Naive B cell (primary cell): ENCODE measurements at regions not wholly inside any gene's neighbourhood (a gene's known extent, or its start where the extent isn't known, plus 50 kb on each side); places are given as distances from the start of the nearest gene placed in this dataset.

Experiments
- ATAC-seq, 2 donors: fragments of 150-1000 bp; cut with Tn5 transposase; 2 replicates each; pipeline ENCODE4 v1.10.0; 2021; ENCODE audit warnings: low read depth in 2 of 2, mild to moderate bottlenecking in 2 of 2, moderate library complexity in 2 of 2
- DNase-seq: peaks from one replicate; pipeline ENCODE4 v3.0.0; 2022
- H3K27ac Mint-ChIP-seq, 6 donors: one replicate each; pipeline ENCODE4 v1.8.0; 2020 to 2022; ENCODE audit warnings: mild to moderate bottlenecking in 6 of 6, mixed read lengths in 6 of 6, moderate library complexity in 5 of 6, inconsistent platforms in 2 of 6
- H3K27me3 Mint-ChIP-seq, 3 donors: one replicate each; pipeline ENCODE4 v1.8.0; 2021 to 2022; ENCODE audit warnings: mixed read lengths in 3 of 3, mild to moderate bottlenecking in 1 of 3
- H3K36me3 Mint-ChIP-seq, 2 donors: one replicate each; pipeline ENCODE4 v1.8.0; 2020 to 2022; ENCODE audit warnings: mixed read lengths in 2 of 2, inconsistent platforms in 1 of 2, mild to moderate bottlenecking in 1 of 2
- H3K4me1 Mint-ChIP-seq, 3 donors: one replicate each; pipeline ENCODE4 v1.8.0; 2020 to 2022; ENCODE audit warnings: mixed read lengths in 3 of 3, inconsistent platforms in 1 of 3, mild to moderate bottlenecking in 1 of 3, moderate library complexity in 1 of 3
- H3K4me3 Mint-ChIP-seq, 8 donors: one replicate each; pipeline ENCODE4 v1.8.0; 2020 to 2022; ENCODE audit warnings: mild to moderate bottlenecking in 8 of 8, mixed read lengths in 8 of 8, moderate library complexity in 8 of 8, inconsistent platforms in 2 of 8
- H3K9me3 Mint-ChIP-seq, 7 donors: one replicate each; pipeline ENCODE4 v1.8.0; 2020 to 2022; ENCODE audit warnings: mixed read lengths in 7 of 7, mild to moderate bottlenecking in 5 of 7, inconsistent platforms in 2 of 7, moderate library complexity in 1 of 7

GRCh38 chr1:63119575-63120155, 202.7 kb upstream of the FOXD3 start:
- H3K27ac Mint-ChIP-seq = no peak overlapping the region
- H3K4me1 Mint-ChIP-seq = peaks cover 0 to 4% (median 2%) of the 10 kb centered on the region in 3 donors
- no peak overlapping the region for H3K4me3 Mint-ChIP-seq
- H3K27me3 Mint-ChIP-seq = peaks cover 10 to 26% (median 16%) of the 10 kb centered on the region in 3 donors
- H3K36me3 Mint-ChIP-seq = no peaks in the 10 kb centered on the region
- ATAC-seq (no peak), DNase-seq (no peak)
- H3K9me3 Mint-ChIP-seq = no peaks in the 10 kb centered on the region

- Mint-ChIP-seq H3K27me3 (peaks cover 9 to 19% (median 10%) of the 10 kb centered on the region in 3 donors), H3K27ac (no peak overlapping the region), H3K9me3 (no peaks in the 10 kb centered on the region), H3K4me1 (peaks cover 0 to 4% (median 2%) of the 10 kb centered on the region in 3 donors), H3K36me3 (no peaks in the 10 kb centered on the region), H3K4me3 (no peak overlapping the region)
- ATAC-seq (no peak), DNase-seq (no peak)
Observed at GRCh38 chr1:63122079-63122478, 200.3 kb upstream of the FOXD3 start.

GRCh38 chr1:63124666-63125191, 197.6 kb upstream of the FOXD3 start:
- H3K27me3 Mint-ChIP-seq = peaks cover 7 to 18% (median 13%) of the 10 kb centered on the region in 3 donors
- DNase-seq (no peak), ATAC-seq (no peak)
- H3K36me3 Mint-ChIP-seq = no peaks in the 10 kb centered on the region
- no peak overlapping the region for H3K4me3 Mint-ChIP-seq
- H3K9me3 Mint-ChIP-seq = no peaks in the 10 kb centered on the region
- H3K4me1 Mint-ChIP-seq = peaks cover 0 to 4% (median 2%) of the 10 kb centered on the region in 3 donors
- H3K27ac Mint-ChIP-seq = no peak overlapping the region

- DNase-seq = no peak
- H3K4me3 Mint-ChIP-seq = no peak overlapping the region
- H3K36me3 Mint-ChIP-seq = no peaks in the 10 kb centered on the region
- no peak for ATAC-seq
- H3K27me3 Mint-ChIP-seq = peaks cover 0 to 17% (median 9%) of the 10 kb centered on the region in 3 donors
- no peaks in the 10 kb centered on the region for H3K9me3 Mint-ChIP-seq
- H3K27ac Mint-ChIP-seq = no peak overlapping the region
- peaks cover 0 to 4% (median 2%) of the 10 kb centered on the region in 3 donors for H3K4me1 Mint-ChIP-seq
Observed at GRCh38 chr1:63126104-63126503, 196.3 kb upstream of the FOXD3 start.

- Mint-ChIP-seq H3K9me3 (peaks cover 0 to 1% (median 0%) of the 10 kb centered on the region in 7 donors), H3K27me3 (peaks cover 5 to 17% (median 11%) of the 10 kb centered on the region in 3 donors), H3K4me3 (no peak overlapping the region), H3K27ac (no peak overlapping the region), H3K4me1 (peaks cover 0 to under 1% (median 0%) of the 10 kb centered on the region in 3 donors), H3K36me3 (no peaks in the 10 kb centered on the region)
- DNase-seq = no peak
- no peak for ATAC-seq
Observed at GRCh38 chr1:63127376-63127775, 195.0 kb upstream of the FOXD3 start.

GRCh38 chr1:63128556-63128955, 193.8 kb upstream of the FOXD3 start:
- no peak overlapping the region for H3K4me3 Mint-ChIP-seq
- no peaks in the 10 kb centered on the region for H3K4me1 Mint-ChIP-seq
- H3K27ac Mint-ChIP-seq = no peak overlapping the region
- H3K36me3 Mint-ChIP-seq = no peaks in the 10 kb centered on the region
- peaks cover 0 to 1% (median 0%) of the 10 kb centered on the region in 7 donors for H3K9me3 Mint-ChIP-seq
- ATAC-seq = no peak
- peaks cover 12 to 22% (median 17%) of the 10 kb centered on the region in 3 donors for H3K27me3 Mint-ChIP-seq
- DNase-seq = no peak

- no peak overlapping the region for H3K4me3 Mint-ChIP-seq
- H3K36me3 Mint-ChIP-seq = no peaks in the 10 kb centered on the region
- ATAC-seq = no peak
- no peaks in the 10 kb centered on the region for H3K4me1 Mint-ChIP-seq
- no peak overlapping the region for H3K27ac Mint-ChIP-seq
- H3K9me3 Mint-ChIP-seq = peaks cover 0 to 1% (median 0%) of the 10 kb centered on the region in 7 donors
- H3K27me3 Mint-ChIP-seq = peaks cover 11 to 22% (median 21%) of the 10 kb centered on the region in 3 donors
- no peak for DNase-seq
Observed at GRCh38 chr1:63129184-63129583, 193.2 kb upstream of the FOXD3 start.

- Mint-ChIP-seq H3K27me3 (peaks cover 11 to 22% (median 21%) of the 10 kb centered on the region in 3 donors), H3K4me3 (no peak overlapping the region), H3K36me3 (no peaks in the 10 kb centered on the region), H3K4me1 (no peaks in the 10 kb centered on the region), H3K27ac (no peak overlapping the region), H3K9me3 (peaks cover 0 to 1% (median 0%) of the 10 kb centered on the region in 7 donors)
- ATAC-seq (no peak), DNase-seq (no peak)
Observed at GRCh38 chr1:63129855-63130254, 192.5 kb upstream of the FOXD3 start.

GRCh38 chr1:63134501-63135173, 187.7 kb upstream of the FOXD3 start:
- no peak for DNase-seq
- Mint-ChIP-seq H3K27me3 (peaks cover 18 to 32% (median 22%) of the 10 kb centered on the region in 3 donors), H3K4me1 (no peaks in the 10 kb centered on the region), H3K9me3 (peaks cover 0 to 6% (median 0%) of the 10 kb centered on the region in 7 donors), H3K36me3 (no peaks in the 10 kb centered on the region), H3K27ac (no peak overlapping the region), H3K4me3 (no peak overlapping the region)
- no peak for ATAC-seq

- H3K9me3 Mint-ChIP-seq = peaks cover 0 to 6% (median 0%) of the 10 kb centered on the region in 7 donors
- no peak overlapping the region for H3K4me3 Mint-ChIP-seq
- ATAC-seq (no peak), DNase-seq (no peak)
- peaks cover 18 to 37% (median 18%) of the 10 kb centered on the region in 3 donors for H3K27me3 Mint-ChIP-seq
- H3K27ac Mint-ChIP-seq = no peak overlapping the region
- H3K4me1 Mint-ChIP-seq = no peaks in the 10 kb centered on the region
- no peaks in the 10 kb centered on the region for H3K36me3 Mint-ChIP-seq
Observed at GRCh38 chr1:63135174-63135512, 187.2 kb upstream of the FOXD3 start.

- H3K4me3 Mint-ChIP-seq = no peak overlapping the region
- H3K4me1 Mint-ChIP-seq = no peaks in the 10 kb centered on the region
- no peak for ATAC-seq
- peaks cover 18 to 37% (median 18%) of the 10 kb centered on the region in 3 donors for H3K27me3 Mint-ChIP-seq
- no peaks in the 10 kb centered on the region for H3K36me3 Mint-ChIP-seq
- peaks cover 0 to 6% (median 0%) of the 10 kb centered on the region in 7 donors for H3K9me3 Mint-ChIP-seq
- no peak overlapping the region for H3K27ac Mint-ChIP-seq
- DNase-seq = no peak
Observed at GRCh38 chr1:63135801-63136200, 186.6 kb upstream of the FOXD3 start.

- H3K27ac Mint-ChIP-seq = no peak overlapping the region
- peaks cover 6 to 17% (median 9%) of the 10 kb centered on the region in 3 donors for H3K27me3 Mint-ChIP-seq
- H3K4me3 Mint-ChIP-seq = no peak overlapping the region
- DNase-seq (no peak), ATAC-seq (no peak)
- no peaks in the 10 kb centered on the region for H3K36me3 Mint-ChIP-seq
- no peaks in the 10 kb centered on the region for H3K4me1 Mint-ChIP-seq
- peaks cover 0 to 6% (median 2%) of the 10 kb centered on the region in 7 donors for H3K9me3 Mint-ChIP-seq
Observed at GRCh38 chr1:63142001-63142400, 180.4 kb upstream of the FOXD3 start.

GRCh38 chr1:63143482-63143881, 178.9 kb upstream of the FOXD3 start:
- Mint-ChIP-seq H3K27ac (no peak overlapping the region), H3K4me1 (no peaks in the 10 kb centered on the region), H3K9me3 (peaks cover 0 to 10% (median 2%) of the 10 kb centered on the region in 7 donors), H3K27me3 (peaks cover 0 to 15% (median 14%) of the 10 kb centered on the region in 3 donors), H3K36me3 (no peaks in the 10 kb centered on the region), H3K4me3 (no peak overlapping the region)
- DNase-seq (no peak), ATAC-seq (no peak)

GRCh38 chr1:63147783-63148182, 174.6 kb upstream of the FOXD3 start:
- Mint-ChIP-seq H3K27ac (no peak overlapping the region), H3K36me3 (no peaks in the 10 kb centered on the region), H3K9me3 (peaks cover 0 to 7% (median 3%) of the 10 kb centered on the region in 7 donors), H3K4me1 (no peaks in the 10 kb centered on the region), H3K27me3 (peaks cover 16 to 36% (median 21%) of the 10 kb centered on the region in 3 donors), H3K4me3 (no peak overlapping the region)
- ATAC-seq (no peak), DNase-seq (no peak)
